ENCODE measurements at regions not wholly inside any gene's neighbourhood (a gene's known extent, or its start where the extent isn't known, plus 50 kb on each side); places are given as distances from the start of the nearest gene placed in this dataset.

GRCh38 chr2:104249629-104250028, 604.3 kb upstream of the POU3F3 start:
- no peak overlapping the region for H2AFZ ChIP-seq (ENCODE audit: low read length)
- peaks cover 0 to under 1% of the 10 kb centered on the region in 2 experiments; a peak in 3 of 5 replicates for H3K9me3 Mint-ChIP-seq
- WGBS (ENCODE audit: extremely low coverage, insufficient read length, low lambda C conversion rate): no CpG with 5 or more reads among the region's 4 CpGs

More at GRCh38 chr2:104249629-104250028, 604.3 kb upstream of the POU3F3 start:
- H2BK5ac ChIP-seq (ENCODE audit: insufficient read length, low read length): no peak overlapping the region
- no peak overlapping the region for H3K18ac ChIP-seq (ENCODE audit: insufficient read length, low read depth, low read length)
- H3K56ac ChIP-seq (ENCODE audit: insufficient read length, low read depth, low read length): no peak overlapping the region
- no peaks in the 10 kb centered on the region for H3K27me3 Mint-ChIP-seq (ENCODE audit: low read depth)
- H3K36me3 Mint-ChIP-seq (ENCODE audit: insufficient read depth in 1 of 3, low read depth in 3 of 3): no peaks in the 10 kb centered on the region
- H3K4me3 Mint-ChIP-seq: no peak overlapping the region
- TF ChIP-seq CTCF (conservative IDR thresholded peaks at IDR 0.05): no peak
- no peak overlapping the region for H2BK12ac ChIP-seq (ENCODE audit: insufficient read length, low read depth, low read length)
- DNase-seq: no peak
- H4K20me1 ChIP-seq (ENCODE audit: control insufficient read depth, insufficient read depth, insufficient read length): no peaks in the 10 kb centered on the region
- H4K91ac ChIP-seq (ENCODE audit: insufficient read length, low read depth, low read length): no peak overlapping the region
- H3K9ac ChIP-seq (ENCODE audit: extremely low read depth, insufficient read length, low read length): no peak overlapping the region
- no peak overlapping the region for H3K4ac ChIP-seq (ENCODE audit: low read depth, low read length)
- H3K14ac ChIP-seq (ENCODE audit: insufficient read depth, low read length): no peak overlapping the region
- H3K4me1 Mint-ChIP-seq: 0 out of 4 replicates have a peak, but pooled peaks cover 0 to 2% of the 10 kb centered on the region in 2 experiments
- H3K4me1 ChIP-seq (ENCODE audit: insufficient read depth, low read length): no peaks in the 10 kb centered on the region
- no peaks in the 10 kb centered on the region for H3K79me2 ChIP-seq (ENCODE audit: insufficient read depth, low read length)
- H2BK20ac ChIP-seq (ENCODE audit: low read depth, low read length, poor library complexity, severe bottlenecking): no peak overlapping the region
- H2BK15ac ChIP-seq (ENCODE audit: low read depth, low read length): no peak overlapping the region
- no peak overlapping the region for H2BK120ac ChIP-seq (ENCODE audit: low read depth, low read length, poor library complexity, severe bottlenecking)
- no peak overlapping the region for H4K5ac ChIP-seq (ENCODE audit: insufficient read length, low read depth, low read length)
- no peak overlapping the region for H3K27ac ChIP-seq (ENCODE audit: insufficient read length, low read depth, low read length)
- no peaks in the 10 kb centered on the region for H3K27me3 ChIP-seq (ENCODE audit: insufficient read depth, low read length)
- no peak overlapping the region for H3K23ac ChIP-seq (ENCODE audit: insufficient read length, low read depth, low read length)
- no peak overlapping the region for H4K8ac ChIP-seq (replicated peaks; ENCODE audit: insufficient read length, low read depth, low read length)
- peaks cover 2% of the 10 kb centered on the region for H3K23me2 ChIP-seq (ENCODE audit: insufficient read length, low read depth, low read length, poor library complexity, severe bottlenecking)
- H3T11ph ChIP-seq (ENCODE audit: low read length): no peak overlapping the region
- H3K4me2 ChIP-seq (ENCODE audit: insufficient read depth, insufficient read length, low read length): no peak overlapping the region
- no peaks in the 10 kb centered on the region for H3K79me1 ChIP-seq (ENCODE audit: insufficient read depth, low read depth, low read length, poor library complexity, severe bottlenecking)
- H3K9me3 ChIP-seq (ENCODE audit: control insufficient read depth, low read depth, low read length): no peaks in the 10 kb centered on the region
- no peak overlapping the region for H2AK5ac ChIP-seq (ENCODE audit: insufficient read length, low read length)
- H3K27ac Mint-ChIP-seq: no peak overlapping the region

All from H9 (cell line).